ENCODE measurements at regions not wholly inside any gene's neighbourhood (a gene's known extent, or its start where the extent isn't known, plus 50 kb on each side); places are given as distances from the start of the nearest gene placed in this dataset.

DNA sequence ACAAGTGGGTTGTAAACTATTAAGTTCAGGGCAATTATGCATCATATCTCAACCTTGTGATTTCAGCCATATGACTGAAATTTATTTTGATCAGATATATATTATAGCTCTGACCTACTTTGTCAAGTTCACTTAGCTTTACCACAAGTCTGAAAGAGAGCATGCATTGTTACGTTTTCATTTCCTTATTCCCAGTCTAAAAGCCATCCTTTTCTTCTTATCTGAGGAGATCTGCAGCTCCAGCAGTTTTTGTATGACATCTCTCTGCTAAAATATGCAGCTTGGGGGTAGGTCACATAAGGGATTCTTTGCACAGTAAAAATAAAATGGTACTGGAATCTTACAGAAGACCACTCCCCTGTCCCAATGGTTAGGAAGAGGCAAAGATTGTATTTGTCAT, 1682.8 kb upstream of the FLRT2 start:
- H3K27ac ChIP-seq (ENCODE audit: low read depth in 1 of 2, low read length in 2 of 2), result no peak overlapping the region
- no peak overlapping the region for H3K4me3 ChIP-seq (replicated peaks in 1 of 3; ENCODE audit: low read depth in 2 of 3, low read length in 3 of 3)
- no peaks in the 10 kb centered on the region for H3K4me1 Mint-ChIP-seq
- no peaks in the 10 kb centered on the region for H3K79me2 ChIP-seq (ENCODE audit: insufficient read depth, low read length)
- DNase-seq, result no peak
- H3K9me3 ChIP-seq (replicated peaks in 1 of 2; ENCODE audit: control insufficient read depth in 1 of 2, insufficient read depth in 1 of 2, low read length in 2 of 2), result peaks cover 0 to 5% of the 10 kb centered on the region in 2 donors
- H4K20me1 ChIP-seq (ENCODE audit: insufficient read depth, low read length), result no peaks in the 10 kb centered on the region
- no peak overlapping the region for H3K27ac Mint-ChIP-seq
- intact Hi-C loops (cut with micrococcal nuclease), result no loop called here
- no peak overlapping the region for H3K9ac ChIP-seq (ENCODE audit: insufficient read depth, low read length, poor library complexity, severe bottlenecking)
- H2AFZ ChIP-seq (ENCODE audit: insufficient read depth, low read depth, low read length, poor library complexity, severe bottlenecking), result no peak overlapping the region
- H3K9me3 Mint-ChIP-seq, result peaks cover 0 to 4% (median 0%) of the 10 kb centered on the region in 7 donors
- no CpG with 5 or more reads among the region's 1 CpG for WGBS (ENCODE audit: insufficient coverage)
- no peaks in the 10 kb centered on the region for H3K36me3 ChIP-seq (replicated peaks in 1 of 2; ENCODE audit: control insufficient read depth in 1 of 2, insufficient read depth in 2 of 2, low read length in 2 of 2)
- H3K4me3 Mint-ChIP-seq, result no peak overlapping the region
- TF ChIP-seq, protein P1, sequence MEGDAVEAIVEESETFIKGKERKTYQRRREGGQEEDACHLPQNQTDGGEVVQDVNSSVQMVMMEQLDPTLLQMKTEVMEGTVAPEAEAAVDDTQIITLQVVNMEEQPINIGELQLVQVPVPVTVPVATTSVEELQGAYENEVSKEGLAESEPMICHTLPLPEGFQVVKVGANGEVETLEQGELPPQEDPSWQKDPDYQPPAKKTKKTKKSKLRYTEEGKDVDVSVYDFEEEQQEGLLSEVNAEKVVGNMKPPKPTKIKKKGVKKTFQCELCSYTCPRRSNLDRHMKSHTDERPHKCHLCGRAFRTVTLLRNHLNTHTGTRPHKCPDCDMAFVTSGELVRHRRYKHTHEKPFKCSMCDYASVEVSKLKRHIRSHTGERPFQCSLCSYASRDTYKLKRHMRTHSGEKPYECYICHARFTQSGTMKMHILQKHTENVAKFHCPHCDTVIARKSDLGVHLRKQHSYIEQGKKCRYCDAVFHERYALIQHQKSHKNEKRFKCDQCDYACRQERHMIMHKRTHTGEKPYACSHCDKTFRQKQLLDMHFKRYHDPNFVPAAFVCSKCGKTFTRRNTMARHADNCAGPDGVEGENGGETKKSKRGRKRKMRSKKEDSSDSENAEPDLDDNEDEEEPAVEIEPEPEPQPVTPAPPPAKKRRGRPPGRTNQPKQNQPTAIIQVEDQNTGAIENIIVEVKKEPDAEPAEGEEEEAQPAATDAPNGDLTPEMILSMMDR (IDR thresholded peaks at IDR 0.05), result no peak
- H3K4me1 ChIP-seq (ENCODE audit: control insufficient read depth in 1 of 2, insufficient read depth in 2 of 2, low read length in 2 of 2), result no peaks in the 10 kb centered on the region
- no peaks in the 10 kb centered on the region for H3K27me3 Mint-ChIP-seq (ENCODE audit: low read depth in 3 of 3)
- no peaks in the 10 kb centered on the region for H3K36me3 Mint-ChIP-seq
- no peak overlapping the region for H3K4me2 ChIP-seq (replicated peaks; ENCODE audit: extremely low read depth, low read length, poor library complexity, severe bottlenecking)
- no peaks in the 10 kb centered on the region for H3K27me3 ChIP-seq (ENCODE audit: control insufficient read depth in 2 of 2, insufficient read depth in 2 of 2, low read length in 2 of 2)

DNA sequence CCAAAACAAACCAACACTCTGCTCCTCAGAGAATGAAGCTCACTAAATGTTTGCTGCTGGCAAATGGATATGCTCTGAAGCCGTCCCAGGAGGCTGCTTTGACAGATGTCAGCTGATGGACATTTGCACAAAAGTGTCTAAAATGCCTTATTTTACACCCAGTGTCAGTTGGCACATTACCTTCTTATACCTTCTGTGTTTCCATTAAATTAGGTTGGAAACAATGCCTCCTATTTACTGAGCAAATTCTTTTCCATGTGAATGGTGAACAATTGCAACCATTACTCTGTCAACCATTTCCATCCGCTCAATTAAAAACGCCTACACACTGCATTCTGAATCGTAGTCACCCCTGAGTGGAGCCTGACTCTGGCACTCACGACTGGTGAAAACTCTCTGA, 1679.9 kb upstream of the FLRT2 start:
- H3K4me3 Mint-ChIP-seq, result no peak overlapping the region
- Histone ChIP-seq H3K79me2 (ENCODE audit: insufficient read depth, low read length) (no peaks in the 10 kb centered on the region), H3K36me3 (replicated peaks in 1 of 2; ENCODE audit: control insufficient read depth in 1 of 2, insufficient read depth in 2 of 2, low read length in 2 of 2) (no peaks in the 10 kb centered on the region), H3K9ac (ENCODE audit: insufficient read depth, low read length, poor library complexity, severe bottlenecking) (no peak overlapping the region), H3K4me1 (ENCODE audit: control insufficient read depth in 1 of 2, insufficient read depth in 2 of 2, low read length in 2 of 2) (no peaks in the 10 kb centered on the region), H3K27ac (ENCODE audit: low read depth in 1 of 2, low read length in 2 of 2) (no peak overlapping the region), H3K27me3 (ENCODE audit: control insufficient read depth in 2 of 2, insufficient read depth in 2 of 2, low read length in 2 of 2) (no peaks in the 10 kb centered on the region), H3K9me3 (replicated peaks in 1 of 2; ENCODE audit: control insufficient read depth in 1 of 2, insufficient read depth in 1 of 2, low read length in 2 of 2) (peaks cover 0 to 7% of the 10 kb centered on the region in 2 donors), H3K4me2 (replicated peaks; ENCODE audit: extremely low read depth, low read length, poor library complexity, severe bottlenecking) (no peak overlapping the region), H4K20me1 (ENCODE audit: insufficient read depth, low read length) (no peaks in the 10 kb centered on the region), H3K4me3 (replicated peaks in 1 of 3; ENCODE audit: low read depth in 2 of 3, low read length in 3 of 3) (no peak overlapping the region), H2AFZ (ENCODE audit: insufficient read depth, low read depth, low read length, poor library complexity, severe bottlenecking) (no peak overlapping the region)
- H3K27me3 Mint-ChIP-seq (ENCODE audit: low read depth in 3 of 3), result no peaks in the 10 kb centered on the region
- intact Hi-C loops (cut with micrococcal nuclease), result no loop called here
- 94% methylated on average over 3 of the region's 5 CpGs for WGBS (ENCODE audit: insufficient coverage)
- H3K27ac Mint-ChIP-seq, result no peak overlapping the region
- DNase-seq, result no peak
- H3K9me3 Mint-ChIP-seq, result peaks cover 0 to 4% (median 0%) of the 10 kb centered on the region in 7 donors
- H3K4me1 Mint-ChIP-seq, result no peaks in the 10 kb centered on the region
- H3K36me3 Mint-ChIP-seq, result no peaks in the 10 kb centered on the region
- TF ChIP-seq, protein P1 (IDR thresholded peaks at IDR 0.05), result no peak

All from CD14-positive monocyte (primary cell).